NCI-H187 (cell line): ENCODE measurements at regions not wholly inside any gene's neighbourhood (a gene's known extent, or its start where the extent isn't known, plus 50 kb on each side); places are given as distances from the start of the nearest gene placed in this dataset.
"Not testable (repeated sequence)": the region's sequence is repeated elsewhere in the genome, so short reads cannot be mapped to it uniquely, and the experiment has no call there.

ENCODE experiments used
- DNase-seq, 2 experiments: peaks; one replicate each; lab custom pipeline; 2025; lab: John Stamatoyannopoulos, UW

DNA sequence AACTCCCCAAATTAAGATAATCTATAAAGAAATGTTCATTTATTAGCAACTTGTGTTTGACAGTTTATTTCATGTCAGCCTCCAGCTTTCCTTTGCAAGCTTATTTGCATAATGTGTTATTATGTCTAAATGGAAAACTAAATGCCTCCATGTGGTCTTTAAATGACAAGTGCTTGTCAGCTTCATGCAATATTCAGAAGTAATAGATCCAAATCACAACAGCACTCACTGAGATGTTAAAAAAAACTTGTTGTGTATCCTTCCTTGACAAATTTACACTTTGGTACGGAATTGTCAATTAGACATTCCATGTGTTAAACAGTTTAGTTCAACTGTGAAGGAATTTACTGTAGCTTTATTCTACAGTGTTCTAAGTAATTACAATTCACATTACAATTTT lies 124.4 kb upstream of the PTBP2 start:
- no peak for DNase-seq

DNA sequence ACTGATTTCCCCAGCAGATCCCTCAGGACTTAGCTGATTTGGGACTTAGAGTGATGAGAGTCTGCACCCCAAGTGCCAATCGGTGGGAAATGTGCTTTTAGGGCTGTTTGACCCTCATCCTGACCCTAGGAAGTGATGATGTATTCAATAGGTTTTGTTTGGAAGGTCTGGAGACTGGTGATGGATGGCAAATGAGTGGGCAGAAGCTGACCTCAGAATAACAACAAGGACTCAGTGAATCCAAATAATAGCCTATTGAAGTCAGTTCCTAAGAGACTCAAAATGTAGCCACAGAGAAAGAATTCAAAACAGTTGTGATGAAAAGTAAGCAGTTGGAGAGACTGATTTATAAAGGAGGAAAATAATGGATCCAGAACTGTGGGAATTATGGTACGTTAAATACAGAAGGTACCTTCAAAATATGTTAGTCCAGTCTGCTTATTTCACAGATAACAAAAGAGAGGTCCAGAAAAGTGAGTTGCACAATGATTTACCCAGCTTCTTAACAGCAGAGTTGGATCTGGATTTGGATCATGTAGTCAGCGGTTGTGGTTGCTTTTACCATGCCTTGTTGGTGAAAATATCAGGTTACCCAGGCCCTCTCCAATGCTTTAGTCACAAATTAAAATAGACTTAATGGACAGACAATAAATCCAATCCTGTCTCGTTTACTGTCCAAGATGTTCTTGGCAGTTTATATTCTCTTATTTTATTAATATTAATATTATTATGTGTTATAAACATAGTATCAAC lies 123.0 kb upstream of the PTBP2 start:
- DNase-seq: no peak

DNA sequence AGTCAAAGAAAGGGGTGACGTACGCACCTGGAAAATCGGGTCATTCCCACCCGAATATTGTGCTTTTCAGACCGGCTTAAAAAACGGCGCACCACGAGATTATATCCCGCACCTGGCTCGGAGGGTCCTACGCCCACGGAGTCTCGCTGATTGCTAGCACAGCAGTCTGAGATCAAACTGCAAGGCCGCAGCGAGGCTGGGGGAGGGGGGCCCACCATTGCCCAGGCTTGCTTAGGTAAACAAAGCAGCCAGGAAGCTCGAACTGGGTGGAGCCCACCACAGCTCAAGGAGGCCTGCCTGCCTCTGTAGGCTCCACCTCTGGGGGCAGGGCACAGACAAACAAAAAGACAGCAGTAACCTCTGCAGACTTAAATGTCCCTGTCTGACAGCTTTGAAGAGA lies 117.0 kb upstream of the PTBP2 start:
- not testable (repeated sequence) for DNase-seq

DNA sequence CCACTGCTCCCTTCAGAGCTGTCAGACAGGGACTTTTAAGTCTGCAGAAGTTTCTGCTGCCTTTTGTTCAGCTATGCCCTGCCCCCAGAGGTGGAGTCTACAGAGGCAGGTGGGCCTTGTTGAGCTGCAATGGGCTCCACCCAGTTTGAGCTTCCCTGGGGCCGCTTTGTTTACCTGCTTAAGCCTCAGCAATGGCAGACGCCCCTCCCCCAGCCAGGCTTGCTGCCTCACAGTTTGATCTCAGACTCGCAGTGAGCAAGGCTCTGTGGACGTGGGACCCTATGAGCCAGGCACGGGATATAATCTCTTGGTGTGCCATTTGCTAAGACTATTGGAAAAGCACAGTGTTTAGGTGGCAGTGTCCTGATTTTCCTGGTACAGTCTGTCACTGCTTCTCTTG lies 104.2 kb upstream of the PTBP2 start:
- not testable (repeated sequence) for DNase-seq

DNA sequence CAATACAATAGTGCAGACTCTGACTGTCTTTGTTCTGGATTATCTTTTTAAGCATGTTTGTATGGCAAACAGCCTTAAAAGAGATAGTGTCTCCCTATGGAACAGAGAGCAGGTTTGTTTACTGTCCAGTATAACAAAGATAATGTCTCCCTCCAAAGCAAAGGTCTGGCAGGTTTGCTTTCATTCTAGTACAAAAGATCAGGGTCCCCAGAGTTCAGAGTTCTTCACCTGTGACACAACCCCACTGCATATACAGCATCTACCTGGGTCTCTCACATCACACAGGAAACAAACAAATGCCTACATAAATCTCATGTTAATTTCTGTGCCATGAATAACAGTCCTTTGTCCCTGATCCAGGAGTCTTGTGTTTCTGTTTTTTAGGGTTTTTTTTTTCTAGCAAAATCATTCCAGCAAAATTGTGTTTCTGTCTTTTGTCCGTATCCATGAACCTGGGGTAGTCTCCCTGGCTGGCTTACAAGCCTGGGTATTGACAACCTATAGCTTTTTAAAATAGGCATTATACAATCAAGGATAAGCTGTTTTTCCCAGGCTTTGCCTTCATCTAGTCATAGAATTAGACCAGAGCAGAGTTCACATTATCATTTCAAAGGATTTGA lies 89.4 kb upstream of the PTBP2 start:
- no peak for DNase-seq

DNA sequence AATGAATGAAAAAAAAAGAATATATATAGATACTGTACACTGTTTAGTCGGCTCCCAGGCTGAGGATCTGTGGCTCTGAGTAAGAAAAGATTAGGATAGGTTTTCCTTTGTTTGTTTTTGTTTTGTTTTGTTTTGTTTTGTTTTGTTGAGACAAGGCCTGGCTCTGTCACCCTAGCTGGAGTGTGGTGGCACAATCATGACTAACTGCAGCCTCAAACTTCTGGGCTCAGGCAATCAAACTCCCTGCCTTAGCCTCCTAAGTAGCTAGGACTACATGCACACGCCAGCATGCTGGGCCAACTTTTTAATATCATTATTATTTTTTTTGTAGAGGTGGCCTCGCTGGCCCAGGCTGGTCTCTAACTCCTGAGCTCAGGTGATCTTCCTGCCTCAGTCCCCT lies 87.9 kb upstream of the PTBP2 start:
- DNase-seq: no peak

DNA sequence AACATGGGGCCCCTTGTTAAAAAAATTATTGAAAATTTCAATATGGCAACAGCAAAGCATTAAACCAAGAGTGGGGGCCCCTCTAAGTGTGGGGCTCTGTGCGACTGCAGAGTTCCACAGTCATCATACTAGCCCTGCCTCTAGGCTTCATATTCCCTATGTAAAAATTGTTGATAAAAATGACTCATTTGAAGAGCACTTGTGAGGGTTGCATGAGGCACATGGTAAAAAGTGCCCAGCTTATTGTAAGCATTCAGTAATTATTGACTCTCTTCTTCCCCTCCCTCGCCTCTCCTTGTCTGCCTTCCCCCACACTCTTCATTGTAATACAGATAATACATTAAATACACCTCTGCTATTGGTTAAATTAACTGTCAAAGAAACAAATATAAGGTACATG lies 86.7 kb upstream of the PTBP2 start:
- peak in 1 of 2 experiments; percentile 31 for DNase-seq

DNA sequence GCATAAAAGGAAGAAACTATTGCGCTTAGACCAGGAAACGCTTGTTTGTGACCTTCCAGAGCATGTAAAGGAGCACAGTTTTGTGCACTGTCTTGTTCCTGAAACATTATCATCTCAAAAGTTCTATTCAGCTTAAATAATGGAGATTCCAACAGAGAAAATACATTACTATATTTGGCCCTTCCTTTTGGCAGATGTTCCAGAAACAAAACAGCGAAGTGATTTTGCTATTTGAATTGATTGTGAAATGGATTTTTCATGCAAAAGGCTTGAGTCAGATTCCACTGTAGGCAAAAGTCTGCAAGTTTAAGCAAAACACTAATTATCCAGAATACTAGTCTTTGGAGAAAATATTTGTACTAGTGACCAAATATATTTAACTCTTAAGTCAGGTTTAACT lies 80.3 kb upstream of the PTBP2 start:
- DNase-seq: no peak

DNA sequence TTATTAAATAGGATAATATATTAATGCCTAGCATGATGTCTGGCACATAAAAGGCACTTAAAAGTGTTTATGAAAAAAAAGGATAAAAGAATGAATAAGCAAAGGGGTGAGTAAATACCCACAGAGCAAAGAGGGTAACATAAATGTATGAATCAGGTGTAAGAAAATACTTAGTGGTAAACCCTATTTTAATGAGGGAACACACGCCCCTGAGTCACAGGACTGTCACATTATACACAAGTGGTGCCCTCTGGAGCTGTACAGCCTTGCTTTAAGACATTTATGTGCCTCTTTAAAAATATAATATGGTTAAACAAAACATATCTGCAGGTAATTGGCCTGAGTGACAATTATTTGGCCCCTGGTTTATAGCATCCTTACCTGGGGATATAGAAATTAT lies 78.1 kb upstream of the PTBP2 start:
- DNase-seq: no peak

DNA sequence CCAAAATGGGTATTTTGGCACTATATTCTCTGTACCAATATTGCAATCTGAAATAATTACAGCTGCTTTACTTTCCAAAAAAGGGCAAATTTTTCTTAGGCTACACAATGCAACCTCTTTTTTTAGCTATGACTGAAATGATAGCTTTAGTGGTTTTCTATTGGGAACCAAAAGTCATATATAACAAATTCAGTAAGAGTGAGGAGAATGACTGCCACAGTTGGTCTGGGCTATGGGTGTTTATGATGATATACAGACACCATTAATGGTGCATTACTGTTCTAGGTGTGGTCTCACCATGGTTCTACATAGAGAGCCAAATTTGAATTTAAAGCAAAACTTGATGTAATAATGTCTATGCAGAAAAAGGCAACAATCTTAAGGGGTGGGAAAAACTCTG lies 72.3 kb upstream of the PTBP2 start:
- DNase-seq: no peak

DNA sequence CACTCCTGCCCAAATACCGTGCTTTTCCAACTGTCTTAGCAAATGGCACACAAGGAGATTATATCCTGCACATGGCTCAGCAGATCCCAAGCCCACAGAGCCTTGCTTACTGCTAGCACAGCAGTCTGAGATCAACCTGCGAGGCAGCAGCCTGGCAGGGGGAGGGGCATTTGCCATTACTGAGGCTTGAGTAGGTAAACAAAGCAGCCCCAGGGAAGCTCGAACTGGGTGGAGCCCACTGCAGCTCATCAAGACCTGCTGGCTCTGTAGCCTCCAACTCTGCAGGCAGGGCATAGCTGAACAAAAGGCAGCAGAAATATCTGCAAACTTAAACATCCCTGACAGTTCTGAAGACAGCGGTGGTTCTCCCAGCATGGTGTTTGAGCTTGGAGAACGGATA lies 70.1 kb upstream of the PTBP2 start:
- DNase-seq: no peak

DNA sequence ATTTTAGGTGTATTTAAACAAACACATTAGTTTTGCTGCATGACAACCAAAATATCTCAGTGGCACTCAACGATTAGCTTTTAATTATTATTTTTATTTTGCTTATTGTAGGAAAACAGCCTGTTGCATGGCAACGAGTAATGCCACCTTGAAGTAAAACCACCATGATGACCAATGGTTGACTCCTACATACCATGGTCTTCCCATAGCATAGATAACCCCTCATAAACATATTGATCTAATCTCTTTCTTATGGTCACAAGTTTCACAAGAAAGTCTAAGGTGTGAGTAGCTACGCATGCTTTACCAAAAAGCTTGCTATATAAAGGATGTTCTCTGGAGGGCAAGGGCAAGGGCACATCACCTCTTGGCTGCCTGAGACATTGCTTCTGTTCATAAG lies 61.5 kb upstream of the PTBP2 start:
- DNase-seq: no peak

DNA sequence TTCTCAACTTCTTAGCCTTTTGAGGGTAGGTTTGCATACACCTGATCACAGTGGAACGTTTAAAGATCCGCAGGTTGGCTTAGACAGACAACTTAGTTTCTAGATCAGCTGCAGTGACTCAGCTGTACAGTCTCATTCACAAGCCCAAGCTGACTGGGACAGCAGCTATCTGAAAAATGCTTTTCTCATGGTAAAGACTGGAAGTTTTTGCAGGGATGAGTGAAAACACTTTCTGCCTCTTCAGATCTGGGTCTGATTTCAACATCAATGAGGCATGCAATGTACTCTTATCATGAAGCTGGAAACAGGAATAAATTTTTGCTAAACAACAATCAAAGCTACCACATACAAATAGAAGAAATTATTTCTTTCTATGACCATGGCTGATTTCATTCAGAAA lies 61.1 kb upstream of the PTBP2 start:
- peak in 1 of 2 experiments; percentile 23 for DNase-seq
